Left kidney (tissue), 1 donor: ENCODE measurements at regions not wholly inside any gene's neighbourhood (a gene's known extent, or its start where the extent isn't known, plus 50 kb on each side); places are given as distances from the start of the nearest gene placed in this dataset.

Experiments
- DNase-seq: peaks from one replicate; pipeline ENCODE4 v3.0.0-alpha.2; 2013

DNA sequence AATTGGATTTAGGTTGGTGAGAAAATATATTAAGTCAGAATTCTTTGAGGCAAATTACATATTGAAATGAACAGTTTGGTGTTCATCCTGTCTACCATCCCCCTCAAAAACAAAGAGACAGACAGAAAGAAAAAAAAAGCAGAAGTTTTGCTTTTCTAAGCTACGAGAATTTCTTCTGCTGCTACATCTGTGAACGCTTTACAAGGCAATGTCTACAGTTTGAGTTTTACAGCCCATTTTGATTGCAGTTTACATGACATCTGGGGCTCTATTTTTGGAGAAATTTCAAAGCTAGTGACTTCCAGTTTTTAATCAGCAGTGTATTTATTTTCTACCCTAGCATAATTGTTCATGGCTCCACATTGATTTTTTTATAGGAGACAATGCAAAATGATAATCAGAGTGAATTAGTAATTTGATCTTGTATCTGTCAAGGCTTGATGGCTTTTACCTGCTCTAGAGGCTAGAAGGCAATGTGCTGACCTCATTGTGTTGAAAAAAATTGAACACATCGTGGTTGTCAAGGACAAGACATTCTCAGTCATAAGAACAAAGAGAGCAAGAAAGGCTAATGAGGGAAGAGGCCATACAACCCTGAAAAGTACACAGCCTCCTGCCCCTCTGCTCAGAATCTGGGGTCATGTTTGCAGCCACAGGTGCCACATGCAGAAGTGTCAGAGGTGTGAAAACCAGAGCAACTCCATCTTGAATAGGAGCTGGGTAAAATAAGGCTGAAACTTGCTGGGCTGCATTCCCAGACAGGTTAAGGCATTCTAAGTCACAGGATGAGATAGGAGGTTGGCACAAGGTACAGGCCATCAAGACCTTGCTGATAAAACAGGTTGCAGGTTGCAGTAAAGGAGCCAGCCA lies 201.0 kb upstream of the CAMK1G start:
- no peak for DNase-seq

DNA sequence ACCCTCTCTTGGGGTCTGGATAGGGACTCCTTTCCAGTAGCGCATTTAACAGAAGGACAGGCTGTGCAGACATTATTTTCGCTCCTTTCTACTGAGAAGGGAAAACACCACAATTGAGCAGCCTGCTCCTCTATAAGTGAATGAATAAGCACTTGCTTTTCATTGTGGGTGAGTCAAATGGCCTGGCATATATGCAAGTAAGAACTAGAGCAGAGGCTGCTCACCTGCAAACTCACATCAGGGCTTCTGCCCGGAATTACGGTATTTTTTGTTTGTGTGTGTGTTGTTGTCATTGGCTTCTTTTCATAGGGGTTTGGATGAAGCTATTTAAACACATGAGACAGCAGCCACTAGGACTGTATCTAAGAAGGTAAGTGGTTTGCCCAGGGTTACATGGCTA lies 200.1 kb upstream of the CAMK1G start:
- DNase-seq: no peak

DNA sequence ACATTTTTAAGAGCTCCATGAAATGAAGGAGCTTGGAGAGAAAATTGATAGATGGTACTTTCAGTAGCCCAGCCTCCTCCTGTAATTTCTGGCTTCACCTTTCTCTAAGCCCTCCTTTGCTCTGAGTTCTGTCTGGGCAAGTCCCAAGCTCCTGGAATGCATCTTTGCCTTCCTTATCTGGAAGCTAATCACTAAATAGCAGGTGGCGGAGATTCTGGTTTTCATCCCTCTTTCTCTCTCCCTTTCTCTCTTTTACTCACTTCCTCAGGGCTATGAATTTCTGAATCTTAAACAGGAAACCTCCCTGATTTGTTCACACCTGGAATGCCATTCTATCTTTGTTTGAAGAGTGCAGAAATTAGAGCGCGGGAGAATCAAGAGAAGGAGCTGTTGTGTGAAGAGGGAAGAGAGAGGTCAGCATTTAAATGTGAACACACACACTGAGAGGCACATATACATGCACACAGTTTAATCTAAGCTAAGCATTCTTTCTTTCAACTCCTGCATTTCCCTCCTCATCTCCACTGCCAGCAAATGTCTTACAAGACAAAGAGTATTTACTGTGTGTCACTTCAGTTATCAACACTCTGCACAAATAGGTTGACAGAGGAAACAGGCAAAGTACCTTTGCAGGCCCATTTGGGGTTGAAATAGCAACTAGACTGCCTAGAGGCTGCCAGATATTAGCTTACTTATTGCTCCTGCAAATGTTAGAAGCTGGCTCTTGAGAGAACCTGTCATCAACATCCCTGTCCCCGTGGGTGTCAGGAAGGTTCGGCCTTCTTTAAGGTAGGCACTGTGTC lies 199.4 kb upstream of the CAMK1G start:
- no peak for DNase-seq

- DNase-seq: no peak
Observed at GRCh38 chr1:209384710-209385550, 198.6 kb upstream of the CAMK1G start.

- no peak for DNase-seq
Observed at GRCh38 chr1:209386156-209386555, 197.4 kb upstream of the CAMK1G start.

GRCh38 chr1:209387271-209387968 lies 196.1 kb upstream of the CAMK1G start:
- no peak for DNase-seq

DNA sequence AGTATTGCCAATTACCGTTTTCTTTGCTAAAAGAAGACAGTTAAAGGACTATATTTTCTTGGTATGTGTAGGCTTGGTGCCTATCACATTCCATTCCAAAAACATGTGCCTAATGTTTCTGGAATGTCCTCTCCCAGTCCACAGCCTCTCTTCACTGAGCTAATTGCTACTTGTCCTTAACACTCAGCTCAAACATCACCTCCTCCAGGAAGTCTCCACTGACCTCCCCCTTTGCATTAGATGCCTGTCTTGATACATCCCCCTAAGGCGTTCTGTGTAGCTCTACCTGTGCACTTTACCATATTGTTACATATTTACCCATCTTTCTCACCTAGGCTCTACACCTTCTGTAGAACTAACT lies 195.6 kb upstream of the CAMK1G start:
- no peak for DNase-seq

DNA sequence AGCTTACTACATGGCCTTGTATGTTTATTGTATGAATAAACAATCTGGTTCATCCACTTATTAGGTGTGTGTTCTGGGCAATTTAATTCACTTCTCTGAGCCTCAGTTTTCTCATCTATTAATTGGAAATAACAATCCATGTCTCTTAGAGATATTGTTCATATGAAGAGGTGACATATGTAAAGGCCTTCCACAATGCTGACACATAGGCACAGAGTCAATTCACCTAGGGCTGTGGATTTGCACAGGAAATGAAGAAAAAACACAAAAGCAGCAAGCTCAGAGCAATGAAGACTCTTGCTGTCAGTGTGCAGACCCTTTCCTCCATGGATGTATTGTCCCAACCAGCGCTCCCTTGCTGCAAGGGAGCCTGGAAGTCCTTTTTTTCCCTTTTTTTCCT lies 195.2 kb upstream of the CAMK1G start:
- DNase-seq: no peak

DNA sequence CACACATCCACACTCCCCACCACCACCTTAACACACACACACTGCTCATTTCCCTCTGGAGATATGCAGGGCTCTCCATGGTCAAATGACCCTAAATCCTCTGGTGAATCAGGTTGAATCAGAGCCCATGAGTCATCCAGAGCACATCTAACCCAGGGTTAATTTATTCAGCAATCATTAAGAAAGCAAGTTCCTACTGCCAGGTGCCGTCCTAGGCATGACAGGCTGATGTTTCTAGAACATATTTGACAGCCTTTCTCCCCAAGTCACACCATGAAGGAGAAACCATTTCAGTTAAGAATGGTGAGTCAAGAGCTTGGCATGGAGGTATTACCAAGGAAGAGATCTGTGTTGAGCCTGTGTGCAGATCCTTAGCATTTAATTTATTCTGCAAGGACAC lies 194.3 kb upstream of the CAMK1G start:
- DNase-seq: no peak

DNA sequence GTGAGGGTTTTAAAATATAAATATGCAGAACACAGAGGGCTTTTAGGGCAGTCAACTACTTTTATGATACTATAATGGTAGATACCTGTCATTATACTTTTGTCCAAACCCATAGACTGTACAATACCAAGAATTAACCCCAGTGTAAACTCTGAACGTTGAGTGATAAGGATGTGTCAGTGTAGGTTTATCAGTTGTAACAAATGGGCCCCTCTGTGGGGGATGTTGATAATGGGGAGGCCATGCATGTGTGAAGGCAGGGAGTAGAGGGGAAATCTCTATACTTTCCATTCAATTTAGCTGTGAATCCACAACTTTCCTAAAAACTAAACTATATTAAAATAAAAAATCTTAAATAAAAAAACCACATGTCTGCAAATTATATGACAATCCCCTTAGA lies 193.5 kb upstream of the CAMK1G start:
- no peak for DNase-seq

GRCh38 chr1:209390764-209391163 lies 192.8 kb upstream of the CAMK1G start:
- DNase-seq: no peak

- DNase-seq: no peak
Observed at GRCh38 chr1:209391792-209392191, 191.7 kb upstream of the CAMK1G start.

DNA sequence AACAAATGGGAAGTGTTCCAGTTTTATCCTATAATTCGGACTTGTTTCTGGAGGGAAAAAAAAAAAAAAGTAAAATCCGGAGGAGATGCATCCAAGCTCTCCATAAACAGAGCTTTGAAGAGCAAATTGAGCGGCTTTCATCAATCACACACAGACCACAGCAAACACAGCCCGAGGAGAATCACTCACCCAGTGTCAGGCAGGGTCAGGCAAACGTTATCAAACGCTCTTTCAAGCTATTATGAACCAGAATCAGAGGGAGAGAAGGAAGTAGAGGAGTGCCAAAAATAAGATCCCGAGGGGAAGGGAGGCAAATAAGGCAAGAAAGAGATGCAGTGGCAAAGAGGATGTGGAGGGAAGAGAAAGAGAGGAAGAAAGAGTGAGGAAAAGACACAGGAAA lies 188.3 kb upstream of the CAMK1G start:
- DNase-seq: no peak

- no peak for DNase-seq
Observed at GRCh38 chr1:209397371-209397770, 186.1 kb upstream of the CAMK1G start.

DNA sequence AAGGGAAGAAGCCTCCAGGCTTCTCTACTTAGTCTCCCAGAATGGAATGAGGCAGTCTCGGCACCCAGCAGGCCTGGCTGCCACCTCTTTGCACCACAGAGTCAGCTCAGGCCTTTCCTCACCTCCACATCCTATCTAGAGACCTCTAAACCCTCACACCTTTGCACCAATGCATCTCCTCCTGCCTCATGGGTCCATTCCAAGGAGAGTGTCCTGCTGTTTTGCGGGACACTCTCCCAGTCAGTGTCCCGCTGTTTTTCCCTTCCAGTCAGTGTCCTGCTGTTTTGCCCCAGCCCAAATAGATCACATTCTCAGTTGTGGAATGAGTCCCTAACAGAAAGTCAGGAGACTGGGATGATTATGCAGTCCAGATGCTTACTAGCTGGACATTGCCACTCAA lies 185.6 kb upstream of the CAMK1G start:
- no peak for DNase-seq

DNA sequence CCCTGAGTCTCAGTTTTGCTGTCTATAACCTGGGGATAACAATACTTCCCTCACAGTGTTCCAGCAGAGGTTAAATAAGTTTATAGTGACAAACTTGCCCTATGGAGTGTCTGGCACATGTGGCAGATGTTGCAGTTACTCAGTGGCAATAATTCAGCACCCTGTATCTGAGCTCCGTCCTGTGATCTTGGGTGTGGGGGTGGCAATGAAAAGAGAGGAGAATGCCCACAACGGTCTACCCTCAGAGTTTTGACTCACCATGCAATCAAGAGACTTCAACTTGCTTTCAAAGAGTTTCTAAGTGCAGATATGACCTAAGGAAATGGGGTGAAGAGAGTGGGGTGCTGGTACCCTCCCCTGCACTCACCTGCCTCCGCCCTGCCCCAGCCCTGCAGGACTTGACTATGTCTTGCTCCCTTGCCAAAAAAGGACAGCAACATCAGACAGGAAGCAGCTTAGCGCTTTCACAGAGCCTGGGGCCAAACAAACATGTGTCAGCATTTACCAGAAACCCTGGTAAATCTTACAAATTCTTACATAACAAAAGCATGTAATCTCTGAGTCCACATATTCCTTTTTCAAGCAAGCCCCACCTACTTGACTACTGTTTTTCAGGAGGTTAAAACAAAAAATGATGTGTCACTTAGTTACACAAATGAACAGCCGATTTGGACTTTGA lies 185.1 kb upstream of the CAMK1G start:
- no peak for DNase-seq

GRCh38 chr1:209399800-209400199 lies 183.7 kb upstream of the CAMK1G start:
- no peak for DNase-seq

DNA sequence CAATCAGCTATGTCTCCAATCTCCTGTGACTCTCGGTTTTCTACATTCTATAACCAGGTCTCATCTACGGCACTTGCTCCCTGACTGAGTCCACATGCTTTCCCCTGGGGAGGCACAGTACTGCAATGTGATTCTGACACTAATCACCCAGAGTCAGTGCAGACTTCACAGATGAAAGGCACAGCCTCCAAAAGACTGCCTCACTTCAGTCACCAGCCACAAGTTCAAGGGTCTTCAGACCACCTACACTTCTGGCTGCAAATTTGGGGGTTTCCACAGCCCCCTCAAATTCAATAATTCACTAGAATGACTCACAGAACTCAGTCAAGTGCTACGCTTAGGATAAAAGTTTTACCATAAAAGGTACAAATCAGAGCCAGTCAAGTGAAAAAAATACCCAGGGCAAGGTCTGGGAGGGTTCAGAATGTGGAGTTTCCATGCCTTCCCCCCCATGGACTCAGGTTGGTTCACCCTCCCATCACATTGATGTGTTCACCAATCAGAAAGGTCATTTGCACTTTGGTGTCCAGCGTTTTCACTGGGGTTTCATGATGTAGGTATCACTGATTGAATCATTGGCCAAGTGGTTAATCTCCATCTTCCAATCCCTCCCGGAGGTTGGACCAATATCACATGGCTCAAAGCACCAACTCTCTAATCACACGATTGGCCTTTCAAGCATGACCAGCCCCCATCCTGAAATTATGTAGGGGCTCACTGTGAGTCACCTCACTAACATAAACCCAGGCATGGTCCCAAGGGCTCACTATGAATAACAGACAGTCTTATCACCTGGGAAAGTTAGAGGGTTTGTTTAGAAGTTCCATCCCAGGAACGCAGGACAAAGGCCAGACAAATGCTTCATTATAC lies 182.9 kb upstream of the CAMK1G start:
- no peak for DNase-seq

DNA sequence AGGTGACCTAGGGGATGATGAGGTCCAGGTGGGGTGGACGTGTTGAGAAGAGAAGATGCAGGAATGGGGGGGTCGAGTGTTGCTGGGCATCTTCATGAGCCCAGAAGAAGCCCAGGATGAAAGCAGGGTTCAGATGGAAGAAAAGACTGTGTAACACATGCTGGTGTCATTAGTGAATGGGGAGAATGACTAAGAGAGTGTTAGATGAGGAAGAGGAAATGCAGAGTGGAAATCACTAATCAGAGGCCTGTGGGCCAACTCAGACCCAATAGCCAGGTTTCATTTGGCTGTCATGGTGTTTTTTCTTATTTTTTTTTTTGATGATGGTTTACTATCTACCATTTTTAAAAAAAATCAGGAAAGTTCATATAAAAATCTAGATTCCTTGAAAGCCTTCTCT lies 180.8 kb upstream of the CAMK1G start:
- no peak for DNase-seq

- DNase-seq: no peak
Observed at GRCh38 chr1:209403921-209404320, 179.6 kb upstream of the CAMK1G start.
